Neural cell (in vitro differentiated cells): ENCODE measurements at regions not wholly inside any gene's neighbourhood (a gene's known extent, or its start where the extent isn't known, plus 50 kb on each side); places are given as distances from the start of the nearest gene placed in this dataset.

Experiments
- H2AFZ ChIP-seq: fragments of 200-600, 300-800 bp; sonication (generic), shearing (Covaris generic); 2 replicates; pipeline ENCODE4 v1.6.0; 2014; ENCODE audit warnings: low read depth, mild to moderate bottlenecking, antibody characterized with exemption, low read length, moderate library complexity
- H3F3A ChIP-seq: fragments of 200-600 bp; shearing (Covaris generic); 2 replicates; pipeline ENCODE4 v1.6.1; 2016; ENCODE audit warnings: mild to moderate bottlenecking, moderate library complexity, mixed read lengths, antibody characterized with exemption, low read length; ENCODE audit not compliant: insufficient read depth, poor library complexity, severe bottlenecking
- H3K27ac ChIP-seq: fragments of 200-600, 300-800 bp; sonication (generic), shearing (Covaris generic); 2 replicates; pipeline ENCODE4 v1.5.1; 2014; ENCODE audit warnings: mild to moderate bottlenecking, low read length, moderate library complexity
- H3K27me3 ChIP-seq: fragments of 300-800, 200-600 bp; sonication (generic), shearing (Covaris generic); 2 replicates; pipeline ENCODE4 v1.6.0; 2014; ENCODE audit warnings: mild to moderate bottlenecking, low read depth, low read length, moderate library complexity; ENCODE audit not compliant: insufficient read depth
- H3K36me3 ChIP-seq: fragments of 300-800, 200-600 bp; sonication (generic), shearing (Covaris generic); 2 replicates; pipeline ENCODE4 v1.5.1; 2014; ENCODE audit warnings: mild to moderate bottlenecking, antibody characterized with exemption, low read length, moderate library complexity; ENCODE audit not compliant: insufficient read depth
- H3K4me2 ChIP-seq: fragments of 300-800, 200-600 bp; sonication (generic), shearing (Covaris generic); 2 replicates; pipeline ENCODE4 v1.6.0; 2014; ENCODE audit warnings: mild to moderate bottlenecking, low read length
- H3K4me3 ChIP-seq: fragments of 300-800, 200-600 bp; sonication (generic), shearing (Covaris generic); 2 replicates; pipeline ENCODE4 v1.5.1; 2014; ENCODE audit warnings: mild to moderate bottlenecking, low read length, moderate library complexity
- H3K79me2 ChIP-seq: fragments of 200-600 bp; shearing (Covaris generic); replicated peaks from 2 replicates; pipeline ENCODE4 v1.6.0; 2014; ENCODE audit warnings: mild to moderate bottlenecking, low read length, moderate library complexity; ENCODE audit not compliant: insufficient read depth
- H3K9ac ChIP-seq: fragments of 300-800, 200-600 bp; sonication (generic), shearing (Covaris generic); 2 replicates; pipeline ENCODE4 v1.6.1; 2016; ENCODE audit warnings: mild to moderate bottlenecking, low read length, mixed read lengths
- H3K9me2 ChIP-seq: fragments of 200-600 bp; shearing (Covaris generic); 2 replicates; pipeline ENCODE4 v1.6.1; 2016; ENCODE audit warnings: mild to moderate bottlenecking, low read length, mixed read lengths; ENCODE audit not compliant: insufficient read depth
- H3K9me3 ChIP-seq: fragments of 200-600, 300-800 bp; sonication (generic), shearing (Covaris generic); 2 replicates; pipeline ENCODE4 v1.6.1; 2016; ENCODE audit warnings: mild to moderate bottlenecking, mixed run types, low read length, moderate library complexity, mixed read lengths
- H4K20me1 ChIP-seq: fragments of 200-600 bp; shearing (Covaris generic); 2 replicates; pipeline ENCODE4 v1.6.1; 2016; ENCODE audit warnings: mild to moderate bottlenecking, mixed run types; ENCODE audit not compliant: insufficient read depth
- EP300 ChIP-seq: fragments of 450-650 bp; conservative IDR thresholded peaks from 2 replicates; pipeline ENCODE4 v1.6.1; 2014; ENCODE audit warnings: antibody characterized with exemption, mild to moderate bottlenecking, moderate library complexity; ENCODE audit not compliant: poor library complexity, severe bottlenecking
- EZH2 ChIP-seq: fragments of 200-600, 300-800 bp; shearing (Covaris generic), sonication (generic); IDR thresholded peaks from 2 replicates; pipeline ENCODE4 v1.6.1; 2014; ENCODE audit warnings: antibody characterized with exemption, low read length, borderline replicate concordance, mild to moderate bottlenecking; ENCODE audit not compliant: insufficient read depth, poor library complexity, severe bottlenecking
- MXI1 ChIP-seq: fragments of 450-650 bp; conservative IDR thresholded peaks from 2 replicates; pipeline ENCODE4 v1.6.1; 2014; ENCODE audit warnings: antibody characterized with exemption, mild to moderate bottlenecking; ENCODE audit not compliant: poor library complexity, severe bottlenecking
- POLR2AphosphoS5 ChIP-seq: IDR thresholded peaks from 2 replicates; pipeline ENCODE4 v1.6.1; 2012
- RAD21 ChIP-seq: fragments of 450-650 bp; conservative IDR thresholded peaks from 2 replicates; pipeline ENCODE4 v1.6.1; 2014; ENCODE audit warnings: antibody characterized with exemption, mild to moderate bottlenecking, moderate library complexity
- SMC3 ChIP-seq: fragments of 450-650 bp; conservative IDR thresholded peaks from 2 replicates; pipeline ENCODE4 v1.6.1; 2014; ENCODE audit warnings: antibody characterized with exemption, mild to moderate bottlenecking, moderate library complexity; ENCODE audit not compliant: poor library complexity
- TAF1 ChIP-seq: IDR thresholded peaks from 2 replicates; pipeline ENCODE4 v1.6.1; 2012; ENCODE audit warnings: low read depth
- TF ChIP-seq, protein P1 (sequence below): fragments of 450-650 bp; IDR thresholded peaks from 2 replicates; pipeline ENCODE4 v1.5.1; 2014; ENCODE audit warnings: antibody characterized with exemption, mild to moderate bottlenecking, moderate library complexity; ENCODE audit not compliant: poor library complexity, severe bottlenecking
- TF ChIP-seq, protein P2 (sequence below): IDR thresholded peaks from 2 replicates; pipeline ENCODE4 v1.6.1; 2012; ENCODE audit warnings: borderline replicate concordance

DNA sequence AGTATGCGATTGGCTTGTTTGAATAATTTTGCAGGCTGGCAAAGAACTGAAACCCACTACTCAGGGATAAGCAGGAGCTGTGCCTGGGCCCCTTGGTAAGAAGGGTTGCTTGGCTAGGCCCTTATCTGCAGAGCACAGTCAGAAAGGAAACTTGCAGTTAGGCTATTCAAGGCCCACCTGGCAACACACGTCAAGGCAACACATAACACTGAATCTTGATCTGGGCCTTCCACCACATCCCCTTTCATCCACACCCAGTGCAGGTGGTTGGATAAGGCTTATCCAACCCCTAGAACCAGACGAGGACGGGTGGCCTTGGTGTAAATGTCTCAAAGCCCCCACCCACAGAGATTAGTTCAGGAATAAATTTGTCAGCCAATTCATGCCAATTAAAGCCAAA lies 72.8 kb upstream of the NEIL3 start:
- no peaks in the 10 kb centered on the region for H3K79me2 ChIP-seq
- H3K9me3 ChIP-seq, result no peaks in the 10 kb centered on the region
- TF ChIP-seq POLR2AphosphoS5 (no peak), TAF1 (no peak), EP300 (no peak), EZH2 (no peak), SMC3 (no peak), MXI1 (no peak), RAD21 (no peak)
- TF ChIP-seq, protein P1, sequence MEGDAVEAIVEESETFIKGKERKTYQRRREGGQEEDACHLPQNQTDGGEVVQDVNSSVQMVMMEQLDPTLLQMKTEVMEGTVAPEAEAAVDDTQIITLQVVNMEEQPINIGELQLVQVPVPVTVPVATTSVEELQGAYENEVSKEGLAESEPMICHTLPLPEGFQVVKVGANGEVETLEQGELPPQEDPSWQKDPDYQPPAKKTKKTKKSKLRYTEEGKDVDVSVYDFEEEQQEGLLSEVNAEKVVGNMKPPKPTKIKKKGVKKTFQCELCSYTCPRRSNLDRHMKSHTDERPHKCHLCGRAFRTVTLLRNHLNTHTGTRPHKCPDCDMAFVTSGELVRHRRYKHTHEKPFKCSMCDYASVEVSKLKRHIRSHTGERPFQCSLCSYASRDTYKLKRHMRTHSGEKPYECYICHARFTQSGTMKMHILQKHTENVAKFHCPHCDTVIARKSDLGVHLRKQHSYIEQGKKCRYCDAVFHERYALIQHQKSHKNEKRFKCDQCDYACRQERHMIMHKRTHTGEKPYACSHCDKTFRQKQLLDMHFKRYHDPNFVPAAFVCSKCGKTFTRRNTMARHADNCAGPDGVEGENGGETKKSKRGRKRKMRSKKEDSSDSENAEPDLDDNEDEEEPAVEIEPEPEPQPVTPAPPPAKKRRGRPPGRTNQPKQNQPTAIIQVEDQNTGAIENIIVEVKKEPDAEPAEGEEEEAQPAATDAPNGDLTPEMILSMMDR, result no peak
- TF ChIP-seq, protein P2, sequence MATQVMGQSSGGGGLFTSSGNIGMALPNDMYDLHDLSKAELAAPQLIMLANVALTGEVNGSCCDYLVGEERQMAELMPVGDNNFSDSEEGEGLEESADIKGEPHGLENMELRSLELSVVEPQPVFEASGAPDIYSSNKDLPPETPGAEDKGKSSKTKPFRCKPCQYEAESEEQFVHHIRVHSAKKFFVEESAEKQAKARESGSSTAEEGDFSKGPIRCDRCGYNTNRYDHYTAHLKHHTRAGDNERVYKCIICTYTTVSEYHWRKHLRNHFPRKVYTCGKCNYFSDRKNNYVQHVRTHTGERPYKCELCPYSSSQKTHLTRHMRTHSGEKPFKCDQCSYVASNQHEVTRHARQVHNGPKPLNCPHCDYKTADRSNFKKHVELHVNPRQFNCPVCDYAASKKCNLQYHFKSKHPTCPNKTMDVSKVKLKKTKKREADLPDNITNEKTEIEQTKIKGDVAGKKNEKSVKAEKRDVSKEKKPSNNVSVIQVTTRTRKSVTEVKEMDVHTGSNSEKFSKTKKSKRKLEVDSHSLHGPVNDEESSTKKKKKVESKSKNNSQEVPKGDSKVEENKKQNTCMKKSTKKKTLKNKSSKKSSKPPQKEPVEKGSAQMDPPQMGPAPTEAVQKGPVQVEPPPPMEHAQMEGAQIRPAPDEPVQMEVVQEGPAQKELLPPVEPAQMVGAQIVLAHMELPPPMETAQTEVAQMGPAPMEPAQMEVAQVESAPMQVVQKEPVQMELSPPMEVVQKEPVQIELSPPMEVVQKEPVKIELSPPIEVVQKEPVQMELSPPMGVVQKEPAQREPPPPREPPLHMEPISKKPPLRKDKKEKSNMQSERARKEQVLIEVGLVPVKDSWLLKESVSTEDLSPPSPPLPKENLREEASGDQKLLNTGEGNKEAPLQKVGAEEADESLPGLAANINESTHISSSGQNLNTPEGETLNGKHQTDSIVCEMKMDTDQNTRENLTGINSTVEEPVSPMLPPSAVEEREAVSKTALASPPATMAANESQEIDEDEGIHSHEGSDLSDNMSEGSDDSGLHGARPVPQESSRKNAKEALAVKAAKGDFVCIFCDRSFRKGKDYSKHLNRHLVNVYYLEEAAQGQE, result no peak
- H3K4me3 ChIP-seq, result no peak overlapping the region
- no peaks in the 10 kb centered on the region for H3K9me2 ChIP-seq
- no peak overlapping the region for H3K9ac ChIP-seq
- H4K20me1 ChIP-seq, result no peaks in the 10 kb centered on the region
- H3K36me3 ChIP-seq, result no peaks in the 10 kb centered on the region
- H3K27ac ChIP-seq, result no peak overlapping the region
- no peak overlapping the region for H3K4me2 ChIP-seq
- H2AFZ ChIP-seq, result no peak overlapping the region
- H3K27me3 ChIP-seq, result no peaks in the 10 kb centered on the region
- no peaks in the 10 kb centered on the region for H3F3A ChIP-seq

DNA sequence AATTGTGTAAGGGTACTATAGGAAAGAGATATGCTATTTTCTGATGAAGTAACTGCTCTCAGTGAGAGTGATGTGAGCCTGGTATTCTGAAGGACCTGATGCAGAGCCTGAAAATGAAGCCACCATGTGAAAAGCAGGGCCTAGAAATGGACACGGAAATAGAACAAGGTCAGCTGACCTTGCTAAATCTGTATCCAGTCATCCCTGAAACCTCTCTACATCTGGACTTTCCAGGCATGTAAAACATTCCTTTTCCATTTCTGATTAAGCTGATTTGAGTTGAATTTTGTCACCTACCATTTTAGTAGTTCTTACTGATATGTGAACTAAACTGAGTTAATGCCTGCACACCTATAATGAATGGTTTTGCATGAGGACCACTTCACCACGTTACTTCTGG lies 72.4 kb upstream of the NEIL3 start:
- H3F3A ChIP-seq, result no peaks in the 10 kb centered on the region
- H3K9ac ChIP-seq, result no peak overlapping the region
- no peaks in the 10 kb centered on the region for H3K9me3 ChIP-seq
- H3K4me3 ChIP-seq, result no peak overlapping the region
- no peak overlapping the region for H3K27ac ChIP-seq
- H4K20me1 ChIP-seq, result no peaks in the 10 kb centered on the region
- H3K4me2 ChIP-seq, result no peak overlapping the region
- no peak for TF ChIP-seq EP300
- TF ChIP-seq SMC3, result no peak
- no peak for TF ChIP-seq POLR2AphosphoS5
- no peak for TF ChIP-seq TAF1
- TF ChIP-seq, protein P2, result no peak
- TF ChIP-seq EZH2, result no peak
- TF ChIP-seq, protein P1, result no peak
- no peak for TF ChIP-seq MXI1
- no peak for TF ChIP-seq RAD21
- H2AFZ ChIP-seq, result no peak overlapping the region
- H3K36me3 ChIP-seq, result no peaks in the 10 kb centered on the region
- no peaks in the 10 kb centered on the region for H3K27me3 ChIP-seq
- H3K79me2 ChIP-seq, result no peaks in the 10 kb centered on the region
- H3K9me2 ChIP-seq, result no peaks in the 10 kb centered on the region
